GM21619 (cell line): ENCODE measurements at regions not wholly inside any gene's neighbourhood (a gene's known extent, or its start where the extent isn't known, plus 50 kb on each side); places are given as distances from the start of the nearest gene placed in this dataset.

Experiments
- ATAC-seq: cut with Tn5 transposase; IDR thresholded peaks from one replicate; pipeline ENCODE4 v1.9.1; 2021; ENCODE audit not compliant: unreplicated experiment

DNA sequence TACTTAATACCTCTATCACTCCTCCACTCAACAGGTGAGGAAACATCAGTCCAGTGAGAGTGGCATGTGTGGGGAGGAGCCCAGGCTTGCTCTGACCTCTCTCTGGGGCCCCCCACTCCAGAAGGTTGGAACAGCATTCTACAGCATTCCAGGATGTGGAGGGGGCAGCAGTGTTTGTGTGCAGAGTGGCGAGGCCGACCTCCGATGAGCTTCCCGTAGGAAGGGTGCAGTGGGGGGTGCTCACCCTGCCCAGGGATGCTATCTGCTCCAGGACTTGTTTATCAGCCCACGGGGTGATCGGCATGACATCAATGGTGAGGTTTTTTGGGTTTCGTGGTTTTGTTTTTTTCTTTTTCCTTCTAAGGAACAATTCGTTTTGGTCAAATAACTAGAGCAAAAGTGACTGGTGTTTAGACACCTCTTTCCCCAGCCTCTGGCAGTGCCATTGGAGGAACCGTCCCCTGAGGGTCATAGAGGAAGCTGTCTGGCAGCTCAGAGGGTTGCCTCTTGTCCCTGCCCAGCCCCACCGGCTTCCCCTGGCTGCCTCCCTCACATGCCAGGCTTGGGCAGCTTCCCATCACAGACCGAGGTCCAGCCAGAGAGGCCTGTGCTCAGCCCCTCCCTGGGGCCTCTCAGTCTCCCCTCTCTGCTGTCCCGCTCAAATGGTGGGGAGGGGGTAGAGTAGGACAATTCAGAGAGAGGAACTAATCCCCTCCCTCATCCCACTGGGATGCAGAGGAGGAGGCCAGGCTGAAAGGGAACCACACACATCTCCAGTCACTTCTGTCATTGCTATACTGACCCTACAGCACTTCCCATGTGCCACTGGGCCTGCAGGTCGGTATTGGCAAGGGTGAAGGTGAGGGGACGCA lies 96.5 kb downstream of the ZFP36L2 start:
- ATAC-seq = no peak

GRCh38 chr2:43128559-43128955 lies 97.8 kb downstream of the ZFP36L2 start:
- no peak for ATAC-seq

DNA sequence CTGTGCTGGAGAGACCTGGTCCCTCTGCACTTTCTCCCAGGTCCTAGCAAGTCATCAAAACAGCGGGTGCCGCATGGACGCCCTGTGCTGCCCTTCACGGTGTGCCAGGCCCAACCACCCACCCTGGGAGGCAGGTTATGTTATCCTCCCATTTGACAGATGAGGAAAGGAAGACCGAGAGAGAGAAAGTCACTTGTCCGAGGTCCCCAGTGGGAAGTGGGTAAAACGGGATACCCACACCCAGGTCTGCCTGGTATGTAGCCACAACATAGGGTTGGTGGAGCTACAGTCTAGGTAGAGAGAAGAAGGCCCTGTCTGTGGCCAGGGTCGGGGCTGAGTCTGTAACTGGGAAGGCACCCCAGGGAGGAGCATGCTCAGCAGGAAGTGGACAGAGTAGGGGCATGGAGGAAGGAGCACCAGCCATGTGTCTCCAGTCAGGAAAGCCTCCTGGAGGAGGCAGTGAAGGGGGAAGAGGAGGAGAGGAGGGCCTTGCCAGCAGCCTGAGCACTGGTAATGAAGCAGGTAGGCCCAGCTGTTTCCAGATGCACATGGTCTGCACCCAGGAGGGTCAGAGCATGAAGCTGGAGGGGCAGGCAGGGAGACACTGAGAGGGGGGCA lies 98.4 kb downstream of the ZFP36L2 start:
- ATAC-seq = no peak

GRCh38 chr2:43127208-43127940 lies 99.0 kb downstream of the ZFP36L2 start:
- ATAC-seq = no peak

- no peak for ATAC-seq
Measured at GRCh38 chr2:43126817-43127207, 99.6 kb downstream of the ZFP36L2 start.

GRCh38 chr2:43125090-43125998 lies 101.1 kb downstream of the ZFP36L2 start:
- no peak for ATAC-seq

DNA sequence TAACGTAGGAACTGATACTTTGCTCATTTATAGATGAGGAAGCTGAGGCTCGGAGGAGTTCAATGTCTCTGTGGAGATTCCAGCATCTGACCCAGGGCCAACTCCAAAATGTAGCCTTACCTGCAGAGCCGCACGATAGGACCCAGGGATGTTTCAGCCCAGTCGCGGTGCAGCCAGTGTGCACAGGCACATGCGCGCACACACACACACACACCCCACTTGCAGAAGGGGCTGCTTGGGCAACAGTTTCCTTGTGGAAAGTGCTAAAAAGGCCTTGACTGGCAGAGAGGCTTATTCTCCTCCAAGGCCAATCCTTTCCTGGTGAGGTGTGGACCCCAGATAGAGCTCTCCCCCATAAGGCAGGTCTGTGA lies 101.7 kb downstream of the ZFP36L2 start:
- ATAC-seq = no peak

DNA sequence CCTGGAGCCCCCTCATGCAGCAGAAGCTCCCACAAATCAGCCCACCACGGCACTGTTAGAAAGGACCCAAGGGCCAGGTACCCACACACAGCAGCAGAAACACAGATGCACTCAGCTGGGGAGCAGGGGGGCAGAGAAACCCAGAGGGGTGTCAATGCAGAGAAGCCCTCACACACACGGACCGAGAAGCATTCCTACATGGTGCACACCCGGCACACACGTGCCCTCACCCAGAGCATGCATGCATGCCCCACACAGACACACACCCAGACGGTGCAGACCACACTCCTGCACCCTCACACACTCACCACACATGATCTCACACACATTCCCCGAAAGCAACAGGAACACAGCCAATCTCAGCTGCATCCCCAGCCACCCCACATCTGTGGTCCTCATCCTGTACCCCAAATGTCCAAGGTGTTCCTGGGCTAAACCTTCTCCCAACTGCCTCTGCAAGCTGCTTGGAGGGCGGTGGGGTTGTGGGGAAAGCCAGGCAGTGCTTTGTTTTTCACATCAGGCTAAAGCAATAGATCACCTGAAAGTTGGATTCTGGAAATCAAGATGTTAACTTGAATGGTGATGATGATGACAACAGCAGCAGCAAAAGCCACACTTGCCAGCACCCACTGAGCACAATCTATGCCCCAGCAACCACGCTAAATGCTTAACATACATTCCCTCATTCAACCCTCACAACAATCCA lies 102.3 kb downstream of the ZFP36L2 start:
- no peak for ATAC-seq

GRCh38 chr2:43123486-43123885 lies 102.9 kb downstream of the ZFP36L2 start:
- ATAC-seq = no peak

- ATAC-seq = no peak
Measured at GRCh38 chr2:43123028-43123427, 103.4 kb downstream of the ZFP36L2 start.

GRCh38 chr2:43121580-43122314 lies 104.7 kb downstream of the ZFP36L2 start:
- ATAC-seq = no peak

DNA sequence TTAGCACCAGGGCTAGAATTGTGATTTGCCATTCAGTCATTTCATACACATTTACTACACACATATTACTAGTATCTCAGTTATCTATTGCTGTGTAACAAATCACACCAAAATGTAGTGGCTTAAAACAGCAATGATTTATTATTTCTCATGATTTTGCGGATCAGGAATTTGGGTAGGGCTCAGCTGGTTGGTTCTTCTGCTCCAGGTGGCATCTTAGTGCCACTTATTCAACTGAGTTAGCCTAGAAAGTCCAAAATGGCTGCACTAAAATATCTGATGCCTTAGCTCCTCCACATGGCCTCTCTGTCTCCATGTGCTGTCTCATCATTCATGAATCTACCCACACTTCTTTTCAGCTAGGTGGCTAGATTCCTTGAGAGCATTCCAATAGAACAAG lies 107.1 kb downstream of the ZFP36L2 start:
- no peak for ATAC-seq

DNA sequence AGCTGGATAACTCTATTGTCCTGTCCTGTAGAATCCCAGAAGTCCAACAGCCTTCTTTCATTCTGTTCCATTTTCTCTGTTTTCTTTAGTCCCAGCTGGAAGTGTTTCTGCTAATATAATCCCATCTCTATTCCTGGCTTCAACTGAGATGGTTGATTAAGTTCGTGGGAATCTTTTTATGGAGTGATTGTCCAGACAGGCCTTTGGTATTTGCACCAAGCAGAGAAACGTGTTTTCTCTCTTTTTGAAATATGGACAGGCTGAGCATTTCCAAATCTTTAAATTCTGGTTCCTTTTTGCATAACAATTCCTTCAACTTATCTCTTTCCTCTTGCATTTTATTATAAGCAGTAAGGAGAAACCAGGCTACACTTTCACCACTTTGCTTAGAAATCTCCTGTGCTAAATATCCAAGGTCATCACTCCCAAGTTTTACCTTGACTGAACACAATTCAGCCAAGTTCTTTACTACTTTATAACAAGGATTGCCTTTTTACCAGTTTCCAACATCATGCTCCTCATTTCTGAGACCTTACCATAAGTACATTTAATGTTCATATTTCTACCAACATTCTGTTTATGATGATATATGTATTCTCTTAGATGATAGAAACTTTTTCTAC lies 108.8 kb downstream of the ZFP36L2 start:
- ATAC-seq = no peak

GRCh38 chr2:43116988-43117387 lies 109.4 kb downstream of the ZFP36L2 start:
- no peak for ATAC-seq

DNA sequence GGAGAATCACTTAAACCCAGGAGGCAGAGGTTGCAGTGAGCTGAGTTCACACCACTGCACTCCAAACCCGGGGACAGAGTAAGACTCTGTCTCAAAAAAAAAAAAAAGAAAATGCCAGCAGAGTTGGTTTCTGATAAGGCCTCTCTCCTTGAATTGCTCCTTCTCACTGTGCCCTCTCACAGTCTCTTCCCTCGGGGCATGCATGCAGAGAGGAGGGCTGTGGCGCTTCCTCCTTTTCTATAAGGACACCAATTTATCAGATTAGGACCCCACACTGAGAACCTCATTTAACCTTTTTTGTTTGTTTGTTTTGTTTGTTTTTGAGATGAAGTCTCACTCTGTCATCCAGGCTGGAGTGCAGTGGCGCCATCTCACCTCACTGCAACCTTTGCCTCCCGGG lies 110.5 kb downstream of the ZFP36L2 start:
- ATAC-seq = no peak

DNA sequence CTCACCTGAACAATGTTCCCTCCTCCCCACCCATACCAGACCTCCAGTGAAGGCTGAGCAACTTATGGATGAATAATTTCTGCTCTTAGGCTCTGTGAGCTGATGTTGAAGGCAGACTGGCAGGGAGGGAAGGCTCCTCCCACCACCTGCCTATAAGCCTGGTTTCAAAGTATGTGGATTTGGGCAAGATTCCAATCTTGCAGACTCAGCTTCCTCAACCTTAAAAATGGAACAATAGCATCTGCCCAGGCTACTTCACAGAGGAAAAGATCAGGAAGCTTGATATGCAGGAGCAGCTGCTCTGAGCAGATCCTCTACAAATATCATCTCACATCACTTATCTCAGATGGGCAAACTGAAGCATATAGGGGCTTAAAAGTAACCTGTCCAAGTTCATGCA lies 112.2 kb downstream of the ZFP36L2 start:
- no peak for ATAC-seq

DNA sequence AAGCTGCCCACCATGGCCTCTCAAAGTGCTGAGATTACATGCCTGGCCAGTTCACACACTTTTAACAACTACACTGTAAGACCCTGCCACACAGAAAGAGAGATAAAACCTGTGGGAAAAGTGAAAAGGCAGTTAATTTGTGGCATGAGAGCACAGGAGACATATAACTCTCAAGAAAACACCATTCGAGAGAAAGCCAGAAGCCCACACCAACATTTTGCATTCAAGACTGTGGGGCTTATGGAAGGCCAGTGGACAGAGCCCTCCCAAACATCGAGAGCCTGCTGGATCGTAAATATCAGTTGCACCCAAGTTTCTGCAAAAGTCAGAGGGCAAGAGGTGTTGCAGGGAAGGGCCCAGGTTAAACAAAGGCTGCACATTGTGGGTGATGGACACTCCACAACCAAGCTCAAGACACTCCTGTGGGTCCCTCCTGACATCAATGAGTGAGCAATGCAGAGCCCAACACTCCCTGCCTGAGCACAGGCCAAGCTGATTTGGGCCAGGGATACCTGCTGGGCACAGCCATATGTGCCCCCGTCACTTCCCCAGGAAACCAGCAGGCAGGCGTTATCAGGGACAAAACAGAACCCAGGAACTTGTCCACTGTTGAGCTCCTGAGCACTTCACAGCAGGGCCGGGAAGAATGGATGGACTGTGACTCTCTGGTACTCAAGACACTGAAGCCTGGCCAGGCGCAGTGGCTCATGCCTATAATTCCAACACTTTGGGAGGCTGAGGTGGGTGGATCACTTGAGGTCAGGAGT lies 114.4 kb downstream of the ZFP36L2 start:
- ATAC-seq = no peak

- no peak for ATAC-seq
Measured at GRCh38 chr2:43110442-43110871, 115.9 kb downstream of the ZFP36L2 start.
